Heart right ventricle (tissue), 16 donors: ENCODE measurements at regions not wholly inside any gene's neighbourhood (a gene's known extent, or its start where the extent isn't known, plus 50 kb on each side); places are given as distances from the start of the nearest gene placed in this dataset.

Experiments
- ATAC-seq, 8 donors: fragments of 200-7000 bp; cut with Tn5 transposase; one replicate each; pipeline ENCODE4 v1.9.1; 2020; ENCODE audit warnings: mild to moderate bottlenecking in 8 of 8, moderate library complexity in 8 of 8, moderate number of reproducible peaks in 1 of 8
- DNase-seq, 2 donors: peaks; one replicate each; pipeline ENCODE4 v3.0.0-alpha.2; 2020
- H3K27ac ChIP-seq, 10 donors: fragments of 200-600 bp; sonication (generic) in 2 of 10; one replicate each; pipeline versions ENCODE4 v1.5.0 to v1.8.0; 2020 to 2022; ENCODE audit warnings: mild to moderate bottlenecking in 3 of 10
- H3K27me3 ChIP-seq, 7 donors: fragments of 200-600 bp; one replicate each; pipeline ENCODE4 v1.8.0; 2021 to 2022; ENCODE audit warnings: mild to moderate bottlenecking in 2 of 7
- H3K36me3 ChIP-seq, 9 donors: fragments of 200-600 bp; sonication (generic) in 1 of 9; one replicate each; pipeline versions ENCODE4 v1.5.0 to v1.8.0; 2020 to 2022; ENCODE audit warnings: mild to moderate bottlenecking in 2 of 9
- H3K4me1 ChIP-seq, 9 donors: fragments of 200-600 bp; sonication (generic) in 1 of 9; one replicate each; pipeline versions ENCODE4 v1.5.0 to v1.8.0; 2020 to 2022; ENCODE audit warnings: mild to moderate bottlenecking in 4 of 9
- H3K4me3 ChIP-seq, 10 donors: fragments of 200-600 bp; sonication (generic) in 2 of 10; one replicate each; pipeline versions ENCODE4 v1.5.0 to v1.8.0; 2020 to 2022; ENCODE audit warnings: mild to moderate bottlenecking in 7 of 10, moderate library complexity in 2 of 10
- H3K9me3 ChIP-seq, 11 donors: fragments of 200-600 bp in 10 of 11; sonication (generic) in 2 of 11; one replicate each; pipeline versions ENCODE4 v1.5.0 to v1.8.0; 2013 to 2022; ENCODE audit warnings: mild to moderate bottlenecking in 2 of 11, control low read depth in 1 of 11, moderate library complexity in 1 of 11
- CTCF ChIP-seq, 9 donors: fragments of 200-600 bp; sonication (generic) in 2 of 9; IDR thresholded peaks; one replicate each; pipeline versions ENCODE4 v1.5.0 to v1.8.0; 2021 to 2022; ENCODE audit warnings: antibody characterized with exemption in 9 of 9, mild to moderate bottlenecking in 5 of 9, moderate library complexity in 1 of 9
- WGBS, 2 donors: extraction: QIAGEN DNeasy Blood & Tissue Kit; methylation state at CpG; one replicate each; pipeline ENCODE4 v1.1.7; 2013; ENCODE audit warnings: inconsistent platforms in 1 of 2; 5-methylcytosine and 5-hydroxymethylcytosine counted together
- intact Hi-C, 10 donors: fragments of 100-400 bp; cut with DNase I; formaldehyde crosslinking; loops; one replicate each; pipeline versions ENCODE4 v1.11.1 to v1.14.2; 2022
- donor health status: Arrhythmogenic right ventricular cardiomyopathy.
- donor health status: ischemic (EF 13 %, LVEDD 7.1; RV severe dilation, severe dysfunction).
- donor health status: healthy with polysubstance abuse.
- donor health status: DM: no; HTN: yes; CAD: no.
- donor health status: DM: no; HTN: no; CAD: no.
- donor health status: ischemic (EF 25% LVEDD 6.9; RV normal size, moderate dysfunction).
- donor health status: ischemic (EF 25% LVEDD 5.7; RV mildly dilated, moderate dysfunction).
- donor health status: healthy.
- donor health status: DM: yes; HTN: yes; CAD: no.
- donor health status: Ischemic cardiomyopathy.
- donor health status: ischemic (EF 35%, LVEDD 5.7; RV mildly dilated, moderate dysfunction).
- donor health status: nonischemic (EF 11% LVEDD 7.7; RV severe dilation, severe dysfunction).
- donor health status: DM: yes; HTN: yes; CAD: no.
- donor health status: PGD.
- donor health status: ischemic (EF 29% LVEDD 5.4; RV normal size, mild dysfunction).
- donor health status: nonischemic (EF 23%, LVEDD 6.1; RV moderate dilation, normal function).

- TF ChIP-seq CTCF (IDR thresholded peaks at IDR 0.05) = no peak
- ATAC-seq (no peak), DNase-seq (no peak)
- Histone ChIP-seq H3K9me3 (no peaks in the 10 kb centered on the region), H3K4me1 (no peaks in the 10 kb centered on the region), H3K27ac (no peak overlapping the region), H3K4me3 (no peak overlapping the region), H3K36me3 (no peaks in the 10 kb centered on the region), H3K27me3 (no peaks in the 10 kb centered on the region)
- intact Hi-C loops = no loop called here
- WGBS, 2 donors = 54 to 64% methylated on average over 2 of the region's 2 CpGs
Observed at GRCh38 chrX:128901018-128901417, 622.3 kb downstream of the SMARCA1 start.

- intact Hi-C loops = no loop called here
Observed at GRCh38 chrX:128897621-128898020, 625.7 kb downstream of the SMARCA1 start.

GRCh38 chrX:128891554-128891953 is 631.7 kb downstream of the SMARCA1 start:
- ATAC-seq = no peak
- no peaks in the 10 kb centered on the region for H3K4me1 ChIP-seq
- no peak overlapping the region for H3K4me3 ChIP-seq
- H3K27me3 ChIP-seq = peaks cover 0 to 6% (median 0%) of the 10 kb centered on the region in 7 donors
- DNase-seq = no peak
- H3K9me3 ChIP-seq = no peaks in the 10 kb centered on the region
- no peak overlapping the region for H3K27ac ChIP-seq
- WGBS, 2 donors = 74 to 78% methylated on average over 7 of the region's 7 CpGs
- no peaks in the 10 kb centered on the region for H3K36me3 ChIP-seq
- no peak for TF ChIP-seq CTCF (IDR thresholded peaks at IDR 0.05)
- intact Hi-C loops = no loop called here

More at GRCh38 chrX:128897621-128898020, 625.7 kb downstream of the SMARCA1 start:
- DNase-seq (no peak), ATAC-seq (no peak)
- 90 to 94% methylated on average over 3 of the region's 3 CpGs for WGBS, 2 donors
- Histone ChIP-seq H3K27me3 (peaks cover 0 to 6% (median 0%) of the 10 kb centered on the region in 7 donors), H3K36me3 (no peaks in the 10 kb centered on the region), H3K4me1 (no peaks in the 10 kb centered on the region), H3K27ac (no peak overlapping the region), H3K4me3 (no peak overlapping the region), H3K9me3 (no peaks in the 10 kb centered on the region)
- no peak for TF ChIP-seq CTCF (IDR thresholded peaks at IDR 0.05)

- DNase-seq = no peak
- TF ChIP-seq CTCF (IDR thresholded peaks at IDR 0.05) = no peak
Observed at GRCh38 chrX:128884430-128884829, 638.9 kb downstream of the SMARCA1 start.

More at GRCh38 chrX:128884430-128884829, 638.9 kb downstream of the SMARCA1 start:
- no peaks in the 10 kb centered on the region for H3K36me3 ChIP-seq
- intact Hi-C loops = no loop called here
- ATAC-seq = no peak
- no peaks in the 10 kb centered on the region for H3K9me3 ChIP-seq
- H3K4me1 ChIP-seq = no peaks in the 10 kb centered on the region
- H3K27ac ChIP-seq = no peak overlapping the region
- H3K27me3 ChIP-seq = peaks cover 0 to 3% (median 0%) of the 10 kb centered on the region in 7 donors
- 97 to 98% methylated on average over 2 of the region's 2 CpGs for WGBS, 2 donors
- H3K4me3 ChIP-seq = no peak overlapping the region
